MM.1S (cell line): ENCODE measurements at regions not wholly inside any gene's neighbourhood (a gene's known extent, or its start where the extent isn't known, plus 50 kb on each side); places are given as distances from the start of the nearest gene placed in this dataset.

Experiments used
- DNase-seq: peaks from one replicate; pipeline ENCODE4 v3.0.0-alpha.2; 2015
- H2AFZ ChIP-seq: fragments of 300-600 bp; sonication (generic); 2 replicates; pipeline ENCODE4 v1.6.0; 2016; ENCODE audit warnings: antibody characterized with exemption, low read length
- H3F3A ChIP-seq: fragments of 300-600 bp; sonication (generic); 2 replicates; pipeline ENCODE4 v1.6.1; 2016; ENCODE audit warnings: mild to moderate bottlenecking, antibody characterized with exemption, low read length, moderate library complexity, mixed read lengths; ENCODE audit not compliant: insufficient read depth
- H3K27ac ChIP-seq: fragments of 300-600 bp; sonication (generic); 2 replicates; pipeline ENCODE4 v1.5.1; 2016; ENCODE audit warnings: mild to moderate bottlenecking, low read length
- H3K27me3 ChIP-seq: fragments of 300-600 bp; sonication (generic); replicated peaks from 2 replicates; pipeline ENCODE4 v1.6.0; 2016; ENCODE audit warnings: low read length; ENCODE audit not compliant: insufficient read depth
- H3K36me3 ChIP-seq: fragments of 300-600 bp; sonication (generic); replicated peaks from 2 replicates; pipeline ENCODE4 v1.6.1; 2016; ENCODE audit warnings: mild to moderate bottlenecking, low read length, mixed read lengths; ENCODE audit not compliant: insufficient read depth
- H3K4me1 ChIP-seq: fragments of 300-600 bp; sonication (generic); 2 replicates; pipeline ENCODE4 v1.6.1; 2016; ENCODE audit warnings: low read length, mixed read lengths
- H3K4me2 ChIP-seq: fragments of 300-600 bp; sonication (generic); 2 replicates; pipeline ENCODE4 v1.6.0; 2016; ENCODE audit warnings: low read depth, low read length
- H3K4me3 ChIP-seq: fragments of 300-600 bp; sonication (generic); 2 replicates; pipeline ENCODE4 v1.5.1; 2016; ENCODE audit warnings: low read length, mixed read lengths
- H3K79me2 ChIP-seq: fragments of 300-600 bp; sonication (generic); 2 replicates; pipeline ENCODE4 v1.6.1; 2016; ENCODE audit warnings: mixed run types, low read length, mixed read lengths
- H3K9ac ChIP-seq: fragments of 300-600 bp; sonication (generic); 2 replicates; pipeline ENCODE4 v1.6.1; 2016; ENCODE audit warnings: low read length, mixed read lengths
- H3K9me2 ChIP-seq: fragments of 300-600 bp; sonication (generic); replicated peaks from 2 replicates; pipeline ENCODE4 v1.6.1; 2016; ENCODE audit warnings: mild to moderate bottlenecking, low read length, mixed read lengths; ENCODE audit not compliant: insufficient read depth
- H3K9me3 ChIP-seq: fragments of 300-600 bp; sonication (generic); replicated peaks from 2 replicates; pipeline ENCODE4 v1.6.1; 2016; ENCODE audit warnings: mild to moderate bottlenecking, low read length, mixed read lengths; ENCODE audit not compliant: insufficient read depth
- H4K20me1 ChIP-seq: fragments of 300-600 bp; sonication (generic); 2 replicates; pipeline ENCODE4 v1.6.1; 2016; ENCODE audit warnings: mild to moderate bottlenecking, low read length, moderate library complexity, mixed read lengths; ENCODE audit not compliant: insufficient read depth
- EZH2 ChIP-seq: fragments of 300-600 bp; sonication (generic); optimal IDR thresholded peaks from 2 replicates; pipeline ENCODE3; 2017; ENCODE audit warnings: low read depth, mild to moderate bottlenecking, antibody characterized with exemption, low read length, mixed read lengths
- EZH2phosphoT487 ChIP-seq: fragments of 300-600 bp; sonication (generic); IDR thresholded peaks from 2 replicates; pipeline ENCODE4 v1.6.1; 2018; ENCODE audit warnings: antibody characterized with exemption, low read length
- TF ChIP-seq, protein P1 (sequence below): fragments of 300-600 bp; sonication (generic); IDR thresholded peaks from 2 replicates; pipeline ENCODE4 v1.5.1; 2016; ENCODE audit warnings: antibody characterized with exemption, low read length, mixed read lengths

DNA sequence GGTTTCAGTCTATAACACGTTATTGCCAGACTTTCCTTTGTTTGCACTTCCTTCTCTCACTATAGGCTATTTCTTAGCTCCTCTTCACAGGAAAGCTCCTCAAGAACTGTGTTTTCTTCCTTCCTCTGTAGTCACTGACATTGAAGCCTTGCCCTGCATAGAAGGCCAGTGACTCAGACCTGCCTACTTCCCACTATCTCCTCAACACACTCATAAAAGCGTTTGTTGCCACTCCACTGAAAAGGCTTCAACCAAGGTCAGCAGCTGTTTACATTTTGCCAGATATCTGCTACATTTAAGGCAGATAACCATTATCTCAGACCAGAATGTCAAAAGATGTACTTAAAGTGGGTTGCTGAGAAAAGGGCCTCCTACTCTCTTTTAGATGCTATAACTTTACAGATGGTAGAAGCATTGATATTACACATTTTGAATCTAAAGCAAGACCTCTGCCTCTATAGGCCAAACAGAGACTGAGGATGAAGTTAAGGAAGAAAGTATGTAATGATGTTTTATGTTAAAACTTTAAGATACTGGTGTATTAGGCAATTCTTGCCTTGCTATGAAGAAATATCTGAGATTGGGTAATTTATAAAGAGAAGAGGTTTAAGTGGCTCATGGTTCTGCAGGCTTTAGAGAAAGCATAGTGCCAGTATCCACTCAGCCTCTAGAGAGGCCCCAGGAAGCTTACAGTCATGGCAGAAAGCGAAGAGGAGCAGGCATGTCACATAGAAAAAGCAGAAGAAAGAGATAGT lies 233.3 kb upstream of the FLRT2 start:
- H3K36me3 ChIP-seq: no peaks in the 10 kb centered on the region
- no peaks in the 10 kb centered on the region for H3K79me2 ChIP-seq
- no peaks in the 10 kb centered on the region for H3K9me3 ChIP-seq
- H3K4me1 ChIP-seq: no peaks in the 10 kb centered on the region
- H3K27ac ChIP-seq: no peak overlapping the region
- no peak overlapping the region for H3K4me2 ChIP-seq
- no peaks in the 10 kb centered on the region for H3K9me2 ChIP-seq
- H3K9ac ChIP-seq: no peak overlapping the region
- TF ChIP-seq EZH2 (no peak), EZH2phosphoT487 (no peak)
- TF ChIP-seq, protein P1, sequence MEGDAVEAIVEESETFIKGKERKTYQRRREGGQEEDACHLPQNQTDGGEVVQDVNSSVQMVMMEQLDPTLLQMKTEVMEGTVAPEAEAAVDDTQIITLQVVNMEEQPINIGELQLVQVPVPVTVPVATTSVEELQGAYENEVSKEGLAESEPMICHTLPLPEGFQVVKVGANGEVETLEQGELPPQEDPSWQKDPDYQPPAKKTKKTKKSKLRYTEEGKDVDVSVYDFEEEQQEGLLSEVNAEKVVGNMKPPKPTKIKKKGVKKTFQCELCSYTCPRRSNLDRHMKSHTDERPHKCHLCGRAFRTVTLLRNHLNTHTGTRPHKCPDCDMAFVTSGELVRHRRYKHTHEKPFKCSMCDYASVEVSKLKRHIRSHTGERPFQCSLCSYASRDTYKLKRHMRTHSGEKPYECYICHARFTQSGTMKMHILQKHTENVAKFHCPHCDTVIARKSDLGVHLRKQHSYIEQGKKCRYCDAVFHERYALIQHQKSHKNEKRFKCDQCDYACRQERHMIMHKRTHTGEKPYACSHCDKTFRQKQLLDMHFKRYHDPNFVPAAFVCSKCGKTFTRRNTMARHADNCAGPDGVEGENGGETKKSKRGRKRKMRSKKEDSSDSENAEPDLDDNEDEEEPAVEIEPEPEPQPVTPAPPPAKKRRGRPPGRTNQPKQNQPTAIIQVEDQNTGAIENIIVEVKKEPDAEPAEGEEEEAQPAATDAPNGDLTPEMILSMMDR: no peak
- no peaks in the 10 kb centered on the region for H3F3A ChIP-seq
- DNase-seq: no peak
- no peak overlapping the region for H3K4me3 ChIP-seq
- no peaks in the 10 kb centered on the region for H4K20me1 ChIP-seq
- no peaks in the 10 kb centered on the region for H3K27me3 ChIP-seq
- H2AFZ ChIP-seq: no peak overlapping the region

DNA sequence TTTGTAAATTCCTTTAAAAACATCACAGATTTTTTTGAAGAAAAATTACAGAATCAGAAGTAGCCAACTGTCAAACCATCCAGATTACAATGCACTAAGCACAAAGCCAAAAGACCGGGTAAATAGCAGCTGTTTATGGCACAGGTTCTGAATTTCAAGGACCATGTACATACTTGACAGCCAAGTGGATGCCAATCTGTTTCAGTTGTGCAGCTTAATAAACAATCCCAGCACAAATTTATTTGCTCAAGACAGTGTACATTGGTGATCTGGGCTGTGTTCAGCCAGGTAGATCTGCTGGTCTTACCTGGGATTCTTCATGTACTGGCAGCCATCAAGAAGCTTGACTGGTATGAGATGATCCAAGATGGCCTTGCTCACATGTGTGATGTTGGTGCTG lies 229.8 kb upstream of the FLRT2 start:
- DNase-seq: no peak
- TF ChIP-seq, protein P1: no peak
- TF ChIP-seq EZH2: no peak
- TF ChIP-seq EZH2phosphoT487: no peak
- no peak overlapping the region for H3K27ac ChIP-seq

DNA sequence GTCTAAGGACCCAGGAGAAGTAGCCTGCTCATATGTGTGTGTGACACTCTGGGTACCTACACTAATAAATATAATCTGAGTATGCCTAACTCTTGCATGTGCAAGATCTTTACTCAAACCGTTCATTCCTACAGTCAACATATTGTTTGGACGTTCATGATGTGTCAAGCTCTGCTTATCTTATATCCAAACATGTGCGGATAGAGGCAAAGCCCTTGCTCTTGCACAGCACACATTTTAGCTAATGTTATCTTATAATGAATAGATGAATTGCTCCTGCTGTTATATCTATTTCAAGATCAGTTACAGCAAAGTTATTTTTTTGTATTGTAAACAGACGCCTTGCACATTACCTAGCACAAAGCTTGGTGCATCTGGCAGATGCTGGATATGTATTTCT lies 228.4 kb upstream of the FLRT2 start:
- H3K4me2 ChIP-seq: no peak overlapping the region
- H3K79me2 ChIP-seq: no peaks in the 10 kb centered on the region
- no peaks in the 10 kb centered on the region for H3K36me3 ChIP-seq
- H3K9me3 ChIP-seq: no peaks in the 10 kb centered on the region
- no peaks in the 10 kb centered on the region for H3K27me3 ChIP-seq
- no peaks in the 10 kb centered on the region for H3K9me2 ChIP-seq
- no peak overlapping the region for H3K9ac ChIP-seq
- no peak overlapping the region for H3K27ac ChIP-seq
- no peak overlapping the region for H3K4me3 ChIP-seq
- TF ChIP-seq EZH2phosphoT487: no peak
- no peak for TF ChIP-seq EZH2
- TF ChIP-seq, protein P1: no peak
- no peaks in the 10 kb centered on the region for H3K4me1 ChIP-seq
- no peaks in the 10 kb centered on the region for H3F3A ChIP-seq
- H4K20me1 ChIP-seq: no peaks in the 10 kb centered on the region
- no peak overlapping the region for H2AFZ ChIP-seq
- no peak for DNase-seq

More for the DNA sequence above, 229.8 kb upstream of the FLRT2 start:
- Histone ChIP-seq H3K9me2 (no peaks in the 10 kb centered on the region), H4K20me1 (no peaks in the 10 kb centered on the region), H3K79me2 (no peaks in the 10 kb centered on the region), H3K9me3 (no peaks in the 10 kb centered on the region), H3K4me1 (no peaks in the 10 kb centered on the region), H2AFZ (no peak overlapping the region), H3K36me3 (no peaks in the 10 kb centered on the region), H3F3A (no peaks in the 10 kb centered on the region), H3K27me3 (no peaks in the 10 kb centered on the region), H3K4me2 (no peak overlapping the region), H3K9ac (no peak overlapping the region), H3K4me3 (no peak overlapping the region)
